HG02610 (cell line): ENCODE measurements at regions not wholly inside any gene's neighbourhood (a gene's known extent, or its start where the extent isn't known, plus 50 kb on each side); places are given as distances from the start of the nearest gene placed in this dataset.
A peak's percentile ranks its signal among the peaks of the same experiment; 100 is the strongest.

Source experiments
- ATAC-seq: cut with Tn5 transposase; IDR thresholded peaks from one replicate; pipeline ENCODE4 v1.9.1; 2021; ENCODE audit warnings: mild to moderate bottlenecking, moderate library complexity; ENCODE audit not compliant: unreplicated experiment

- ATAC-seq = no peak
Measured at GRCh38 chr6:132868057-132868456, 53.7 kb downstream of the RPS12 start.

DNA sequence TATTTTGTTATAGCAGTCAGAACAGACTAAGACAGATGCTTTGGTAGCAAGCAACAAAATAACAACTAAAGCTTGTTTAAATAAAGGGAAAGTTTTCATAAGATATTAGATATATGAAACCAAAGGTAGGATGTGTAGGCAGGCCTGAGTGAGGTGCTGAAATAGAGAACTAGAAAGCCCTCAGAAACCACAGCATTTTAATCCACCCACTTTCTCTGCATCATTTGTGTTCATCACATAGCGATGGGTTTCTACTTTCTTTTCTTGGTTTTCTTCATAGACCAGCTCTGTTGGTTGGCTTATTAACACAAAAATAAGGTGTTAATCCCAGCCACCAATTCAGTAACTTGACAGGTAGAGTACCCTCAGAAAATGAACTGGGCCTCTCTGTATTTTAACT, 58.6 kb downstream of the RPS12 start:
- ATAC-seq = peak; percentile 100

- ATAC-seq = no peak
Measured at GRCh38 chr6:132877003-132877402, 62.6 kb downstream of the RPS12 start.

GRCh38 chr6:132887204-132887603, 72.8 kb downstream of the RPS12 start:
- ATAC-seq = peak; percentile 59

- no peak for ATAC-seq
Measured at GRCh38 chr6:132888701-132889100, 74.3 kb downstream of the RPS12 start.

GRCh38 chr6:132892929-132893771, 78.8 kb downstream of the RPS12 start:
- ATAC-seq = no peak

DNA sequence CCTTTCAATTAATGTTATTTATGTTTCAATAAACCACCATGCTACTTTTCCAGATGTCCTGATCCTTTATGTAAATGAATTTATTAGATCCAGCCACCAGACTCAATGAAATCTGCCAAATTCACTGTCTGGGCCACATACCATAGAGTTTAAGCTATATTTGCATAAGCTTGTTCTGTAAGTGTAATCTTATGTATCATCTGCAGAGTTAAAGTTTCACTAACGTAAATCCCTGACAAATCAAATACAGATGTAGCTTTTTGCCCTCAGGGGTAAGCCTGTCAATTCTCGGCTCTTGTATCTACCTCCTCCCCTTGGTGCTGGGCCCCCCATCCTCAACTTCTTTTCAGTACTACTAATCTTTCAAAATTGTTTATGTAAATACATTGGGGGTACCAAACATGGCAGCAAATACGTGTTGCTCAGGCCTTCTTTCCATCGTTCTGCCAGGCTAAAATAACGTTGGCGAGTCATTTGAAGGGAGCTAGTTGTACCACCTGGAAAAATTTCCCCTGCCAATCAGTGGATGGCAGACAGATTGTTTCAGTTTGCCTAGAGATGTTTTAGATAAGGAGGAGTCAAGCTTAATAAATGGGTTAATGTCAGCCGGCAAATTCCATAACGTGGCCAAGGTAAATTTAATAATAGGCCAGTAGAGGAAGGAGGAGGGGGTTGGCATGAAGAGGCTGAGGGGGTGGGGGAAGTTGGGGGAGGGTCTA, 79.6 kb downstream of the RPS12 start:
- no peak for ATAC-seq

DNA sequence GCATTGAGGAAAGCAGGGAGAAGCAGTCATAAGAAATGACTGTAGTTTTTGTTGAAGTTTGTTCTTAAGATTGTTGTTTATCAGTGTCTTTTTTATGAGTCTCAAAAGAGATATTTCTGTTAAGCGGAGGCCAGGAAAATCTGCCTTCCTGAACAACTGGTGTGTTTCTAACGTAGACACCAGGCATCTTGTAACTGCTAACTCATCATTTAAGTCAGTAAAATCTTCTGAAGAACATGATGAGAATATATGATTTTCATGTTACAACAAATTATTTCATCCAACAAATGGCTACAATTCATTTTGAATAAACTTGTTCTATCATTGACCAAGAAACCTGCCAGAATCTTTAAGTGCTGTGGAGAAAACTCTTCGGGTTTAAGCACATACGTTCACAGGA, 84.0 kb downstream of the RPS12 start:
- no peak for ATAC-seq

- no peak for ATAC-seq
Measured at GRCh38 chr6:132900849-132901248, 86.5 kb downstream of the RPS12 start.

- ATAC-seq = no peak
Measured at GRCh38 chr6:132902901-132903300, 88.5 kb downstream of the RPS12 start.

- no peak for ATAC-seq
Measured at GRCh38 chr6:132907231-132907630, 92.9 kb downstream of the RPS12 start.

DNA sequence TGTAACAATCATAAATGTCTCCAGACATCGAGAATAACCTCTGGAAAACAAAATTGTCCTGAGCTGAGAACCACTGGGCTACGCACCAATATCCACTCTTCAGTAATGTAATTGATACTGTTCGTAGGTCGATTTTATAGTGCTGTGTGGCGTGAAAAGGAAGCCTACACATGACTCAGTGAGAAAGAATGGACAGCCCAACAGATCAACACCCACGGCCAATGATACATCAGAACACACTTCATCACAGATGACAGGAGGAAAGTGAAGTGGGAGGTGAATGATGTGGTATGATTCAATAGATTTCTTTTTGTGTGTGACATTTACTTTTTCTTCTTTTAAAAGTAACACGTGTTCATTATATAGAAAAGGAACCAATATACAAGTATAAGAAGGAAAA, 93.5 kb downstream of the RPS12 start:
- ATAC-seq = no peak

- ATAC-seq = no peak
Measured at GRCh38 chr6:132909742-132910141, 95.4 kb downstream of the RPS12 start.

GRCh38 chr6:132910759-132911158, 96.4 kb downstream of the RPS12 start:
- ATAC-seq = no peak

DNA sequence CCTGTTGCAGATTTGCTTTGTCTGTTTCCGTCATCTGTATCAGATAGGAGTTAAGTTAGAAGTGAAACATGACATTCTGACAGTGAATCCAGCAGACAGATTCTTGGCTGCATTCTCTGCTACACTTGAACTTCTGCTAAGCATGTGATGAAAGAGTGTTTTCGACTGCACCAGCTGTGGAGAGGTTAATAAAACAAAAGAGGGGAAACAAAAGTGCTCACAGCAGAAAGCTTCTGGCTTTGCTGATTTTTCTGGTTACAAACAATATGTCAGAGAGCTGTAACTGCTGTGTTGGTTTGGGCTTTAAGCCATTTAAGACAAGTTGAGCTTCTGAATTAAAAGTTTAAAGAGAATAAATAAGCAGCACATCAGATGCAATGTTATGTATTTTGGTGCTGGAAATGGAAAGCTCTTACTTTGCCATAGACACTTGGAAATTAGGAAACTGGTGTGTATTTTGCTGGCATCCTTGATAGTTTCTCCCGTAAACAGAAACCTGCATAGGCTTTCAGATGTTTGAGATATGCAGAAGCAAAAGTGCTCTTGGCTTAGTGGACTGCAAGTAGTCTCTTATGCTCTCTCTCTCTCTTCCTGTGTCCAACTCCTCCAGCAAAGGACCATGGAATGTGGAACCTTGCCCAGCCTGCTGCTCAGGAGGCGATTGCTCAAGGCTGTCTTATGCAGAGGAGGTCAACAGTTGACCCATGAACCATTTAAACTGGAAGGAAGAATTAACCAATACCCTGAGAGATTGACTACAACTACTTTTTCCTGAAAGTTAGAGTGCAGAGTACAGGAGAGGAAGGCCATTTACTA, 104.9 kb downstream of the RPS12 start:
- no peak for ATAC-seq

DNA sequence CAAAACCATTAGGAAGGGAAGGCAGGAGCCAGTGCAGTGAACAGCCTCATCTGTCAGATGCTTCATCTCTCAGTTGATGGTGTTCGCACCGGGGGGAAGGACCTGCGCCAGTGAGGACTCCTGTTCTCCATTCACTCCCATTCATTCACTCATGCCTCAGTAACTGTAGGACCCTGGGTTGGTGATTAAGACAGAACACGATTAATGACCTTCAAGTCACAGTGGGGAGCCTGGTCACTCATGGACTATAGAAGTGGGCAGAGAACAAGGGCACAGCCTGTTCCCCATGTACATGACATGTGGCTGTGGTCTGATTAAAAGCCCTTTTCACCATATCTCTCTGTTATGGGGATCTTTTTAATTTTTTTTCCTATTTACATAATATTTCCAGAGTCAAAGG, 113.3 kb downstream of the RPS12 start:
- ATAC-seq = no peak

DNA sequence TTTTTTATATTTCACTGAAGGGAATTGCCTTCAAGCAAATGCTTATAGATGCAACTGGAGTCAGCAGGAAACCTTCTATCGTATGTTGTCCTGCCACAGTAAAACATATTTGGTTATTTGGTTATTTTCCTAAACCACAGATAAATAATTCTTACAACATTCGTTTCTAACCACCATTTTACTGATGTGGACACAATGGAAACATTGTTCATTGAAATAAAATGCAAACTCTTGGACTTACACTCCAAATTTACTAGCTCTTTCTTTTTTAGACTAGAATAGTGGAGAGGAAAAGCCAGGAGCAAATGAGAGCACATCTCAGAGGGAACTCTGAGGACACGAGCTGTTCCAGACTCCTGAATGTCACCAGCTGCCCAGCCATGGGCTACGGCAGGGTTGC, 114.8 kb downstream of the RPS12 start:
- ATAC-seq = no peak

DNA sequence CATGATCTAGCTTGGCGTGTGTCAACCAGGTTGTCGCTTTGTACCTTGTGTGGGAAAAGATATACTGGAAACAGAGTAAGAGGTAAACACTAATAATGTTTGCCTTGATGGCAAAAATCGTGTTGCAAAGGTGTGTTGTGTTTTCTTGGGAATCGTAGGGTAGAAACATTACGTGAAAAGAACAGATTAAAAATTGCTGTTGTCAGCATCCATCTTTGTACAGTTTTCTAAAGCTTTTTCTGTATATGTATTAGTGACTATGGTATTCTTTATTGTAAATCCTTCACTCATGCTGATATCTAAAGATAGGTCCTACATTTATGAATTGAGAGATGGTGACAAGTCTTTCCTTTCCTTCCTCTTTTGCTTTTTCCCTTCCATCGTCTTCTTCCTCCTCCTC, 116.9 kb downstream of the RPS12 start:
- ATAC-seq = no peak

- no peak for ATAC-seq
Measured at GRCh38 chr6:132931936-132932514, 117.7 kb downstream of the RPS12 start.

DNA sequence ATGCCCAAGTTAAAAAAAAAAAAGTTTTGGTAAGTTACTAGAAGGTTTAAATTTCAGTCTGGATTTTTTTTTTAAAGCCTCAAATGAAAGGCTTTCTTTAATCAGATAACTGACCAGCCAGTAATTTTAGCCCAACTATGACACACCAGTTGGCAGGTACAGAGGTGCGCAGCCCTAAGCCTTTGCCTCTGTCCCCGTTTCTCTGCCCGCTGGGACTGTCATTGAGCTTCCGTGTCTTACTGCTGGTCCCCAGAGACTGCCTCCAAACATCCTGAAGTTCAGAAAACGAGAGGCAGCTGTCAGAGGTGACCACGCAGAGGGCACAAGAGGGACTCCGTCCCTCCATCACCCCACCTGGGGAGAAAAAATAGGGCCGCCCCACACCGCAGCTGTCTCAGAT, 118.2 kb downstream of the RPS12 start:
- no peak for ATAC-seq

DNA sequence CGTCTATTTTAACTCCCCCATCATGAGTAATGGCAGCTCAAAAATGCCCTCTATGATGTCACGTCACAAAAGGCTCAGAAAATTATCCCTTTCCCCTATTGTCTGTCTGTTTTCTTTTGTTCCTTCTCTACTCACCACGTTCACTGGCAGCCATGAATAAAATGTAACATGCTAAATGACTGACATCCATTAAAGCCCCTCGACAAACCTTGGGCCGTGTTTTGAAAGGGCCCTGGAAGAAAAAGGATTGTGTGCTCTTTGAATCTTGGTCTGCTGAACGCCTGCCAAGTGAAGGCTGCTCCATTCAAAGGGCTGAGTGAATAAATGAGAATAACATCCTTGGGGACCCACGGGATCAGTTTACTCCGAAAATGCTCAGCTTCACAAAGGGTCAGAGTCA, 118.7 kb downstream of the RPS12 start:
- no peak for ATAC-seq
